NT2/D1 (cell line): ENCODE measurements at regions not wholly inside any gene's neighbourhood (a gene's known extent, or its start where the extent isn't known, plus 50 kb on each side); places are given as distances from the start of the nearest gene placed in this dataset.

ENCODE experiments used
- YY1 ChIP-seq: IDR thresholded peaks from 2 replicates; pipeline ENCODE4 v1.6.1; 2011; ENCODE audit not compliant: insufficient read length, insufficient read depth
- ZNF274 ChIP-seq: IDR thresholded peaks from 2 replicates; pipeline ENCODE4 v1.6.1; 2011; ENCODE audit warnings: mild to moderate bottlenecking, low read depth, low read length

- TF ChIP-seq ZNF274, result no peak
- no peak for TF ChIP-seq YY1
Measured at GRCh38 chr7:9625953-9626352, 1192.5 kb downstream of the NXPH1 start.
